Stimulated activated CD8-positive, alpha-beta memory T cell treated with anti-CD3 and anti-CD28 coated beads, Interleukin-12 subunit alpha, Interleukin-12 subunit beta, amount 100 ng/mL, for 1 hour (primary cell): ENCODE measurements at regions not wholly inside any gene's neighbourhood (a gene's known extent, or its start where the extent isn't known, plus 50 kb on each side); places are given as distances from the start of the nearest gene placed in this dataset.
"Not testable (repeated sequence)": the region's sequence is repeated elsewhere in the genome, so short reads cannot be mapped to it uniquely, and the experiment has no call there.

ENCODE experiments used
- DNase-seq: peaks from one replicate; pipeline ENCODE4 v3.0.0-alpha.2; 2020; ENCODE audit warnings: low read depth

DNA sequence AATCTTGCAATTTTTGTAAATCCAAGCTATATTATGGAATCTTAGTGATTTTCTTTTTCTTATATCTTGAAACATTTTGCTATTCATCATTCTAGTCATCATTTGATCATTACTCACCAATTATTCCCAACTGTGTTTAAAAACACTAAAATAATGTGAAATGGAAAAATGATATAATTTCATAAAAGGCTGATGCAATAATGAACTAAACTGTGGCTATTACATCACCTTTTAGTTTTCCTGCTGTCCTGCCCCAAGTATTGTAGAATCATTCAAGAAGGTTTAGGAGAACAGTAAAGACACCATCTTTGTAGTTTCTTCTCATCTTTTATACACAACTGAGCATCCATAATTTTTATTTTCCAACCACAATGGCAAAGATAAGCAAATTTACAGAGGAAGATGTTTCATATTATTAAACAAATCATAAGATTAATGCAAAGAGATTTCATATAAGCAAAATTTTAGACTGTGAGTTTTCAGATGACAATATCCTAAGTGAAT lies 431.0 kb upstream of the SLC30A5 start:
- no peak for DNase-seq

- DNase-seq, result no peak
These were observed 423.8 kb upstream of the SLC30A5 start for GRCh38 chr5:68669864-68670575.

DNA sequence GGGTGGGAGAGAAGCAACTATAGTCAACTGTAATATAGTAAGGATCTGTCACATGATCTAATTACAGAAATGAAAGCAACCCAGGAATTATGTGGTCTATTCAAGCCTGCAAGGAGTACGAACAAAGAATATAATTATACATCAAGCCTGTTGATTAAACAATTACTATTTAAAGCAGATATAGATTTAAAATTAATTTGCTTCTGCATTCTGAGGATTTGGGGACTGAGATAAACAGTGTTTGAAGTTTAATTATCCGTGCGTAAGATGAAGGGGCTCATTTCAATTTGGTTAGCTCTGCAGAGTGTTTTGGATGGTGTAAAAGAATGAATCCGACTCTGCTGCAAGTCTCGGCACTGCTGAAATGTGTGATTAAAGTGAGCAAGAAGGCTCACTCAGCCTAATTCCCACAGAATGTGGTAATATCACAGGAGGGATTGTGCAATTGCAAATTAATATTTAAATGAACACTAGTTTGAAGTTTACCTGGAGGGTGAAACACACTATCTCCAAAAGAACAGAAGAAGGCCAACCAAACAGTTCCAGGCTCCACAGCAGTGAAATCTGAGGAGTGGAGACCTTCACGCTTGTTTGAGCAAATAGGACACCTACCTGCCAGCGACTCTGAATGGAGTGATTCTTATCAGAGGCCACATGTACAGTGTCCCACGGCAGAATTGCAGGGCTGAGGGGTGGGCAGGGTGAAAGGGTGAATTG lies 420.6 kb upstream of the SLC30A5 start:
- no peak for DNase-seq

GRCh38 chr5:68673823-68674180 lies 420.0 kb upstream of the SLC30A5 start:
- no peak for DNase-seq

GRCh38 chr5:68679041-68679440 lies 414.8 kb upstream of the SLC30A5 start:
- no peak for DNase-seq

DNA sequence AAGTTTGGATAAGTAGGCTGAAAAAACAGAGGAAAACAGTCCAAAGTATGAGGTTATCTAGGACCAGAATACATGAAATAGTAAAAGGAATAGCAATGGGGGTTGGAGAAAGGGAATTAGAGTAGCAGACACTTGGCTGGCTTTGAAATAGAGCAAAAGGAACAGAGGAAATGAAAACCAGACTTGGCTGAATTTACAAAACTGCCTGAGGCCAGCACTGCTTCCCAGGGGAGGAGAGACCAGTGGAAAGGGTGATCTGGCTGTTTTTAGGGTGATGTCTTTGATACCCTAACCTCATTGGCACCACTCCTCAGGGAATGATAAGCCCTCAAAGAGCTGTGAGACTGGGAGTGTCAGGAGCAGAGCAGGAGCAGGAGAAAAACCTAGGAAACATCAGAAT lies 413.4 kb upstream of the SLC30A5 start:
- DNase-seq, result no peak

GRCh38 chr5:68681929-68682328 lies 411.9 kb upstream of the SLC30A5 start:
- no peak for DNase-seq

GRCh38 chr5:68682400-68683160 lies 411.2 kb upstream of the SLC30A5 start:
- no peak for DNase-seq

DNA sequence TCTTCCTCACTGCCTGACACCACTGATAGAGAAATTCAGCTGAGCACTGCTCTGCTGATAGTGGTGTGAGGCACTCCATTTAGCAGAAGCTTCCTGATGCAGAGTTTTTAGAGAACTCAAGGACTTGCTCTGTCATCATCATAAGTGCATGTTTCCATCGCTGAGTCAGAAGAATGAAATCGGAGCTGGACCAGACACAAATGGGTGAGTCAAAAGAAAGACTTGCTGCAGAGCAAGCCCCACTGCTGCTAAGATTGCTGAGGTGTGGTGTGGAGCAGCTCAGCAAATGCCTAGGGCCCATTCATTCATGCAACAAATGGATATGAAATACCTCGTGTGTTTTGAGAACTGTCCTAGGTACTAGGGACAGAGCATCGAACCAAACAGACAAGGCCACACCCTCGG lies 410.2 kb upstream of the SLC30A5 start:
- DNase-seq, result no peak

GRCh38 chr5:68685863-68686262 lies 408.0 kb upstream of the SLC30A5 start:
- DNase-seq, result no peak

DNA sequence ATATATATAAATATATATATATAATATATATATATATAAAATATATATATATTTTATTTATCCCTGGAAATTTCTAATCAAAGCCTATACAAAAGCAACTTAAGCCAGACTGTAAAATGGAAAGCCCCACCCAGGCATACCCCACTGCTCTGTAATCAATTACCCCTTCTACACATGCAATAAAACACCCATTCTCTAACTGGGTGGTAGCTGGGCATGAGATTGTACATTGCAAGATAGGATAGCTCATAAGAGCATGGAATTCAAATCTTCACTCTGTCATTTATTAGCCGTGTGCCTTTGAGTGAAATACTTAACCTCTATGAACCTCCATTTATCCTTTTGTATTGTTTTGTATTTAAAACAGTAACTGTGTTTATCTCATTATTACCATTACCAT lies 405.3 kb upstream of the SLC30A5 start:
- DNase-seq, result no peak

- DNase-seq, result no peak
These were observed 404.8 kb upstream of the SLC30A5 start for GRCh38 chr5:68689010-68689409.

DNA sequence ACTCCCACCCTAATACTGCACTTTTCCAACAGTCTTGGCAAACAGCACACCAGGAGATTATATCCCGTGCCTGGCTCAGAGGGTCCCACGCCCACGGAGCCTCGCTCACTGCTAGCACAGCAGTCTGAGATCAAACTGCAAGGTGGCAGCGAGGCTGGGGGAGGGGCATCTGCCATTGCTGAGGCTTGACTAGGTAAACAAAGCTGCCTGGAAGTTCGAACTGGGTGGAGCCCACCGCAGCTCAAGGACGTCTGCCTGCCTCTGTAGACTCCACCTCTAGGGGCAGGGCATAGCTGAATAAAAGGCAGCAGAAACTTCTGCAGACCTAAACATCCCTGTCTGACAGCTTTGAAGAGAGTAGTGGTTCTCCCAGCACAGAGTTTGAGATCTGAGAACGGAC lies 401.9 kb upstream of the SLC30A5 start:
- DNase-seq, result not testable (repeated sequence)

- DNase-seq, result no peak
These were observed 395.5 kb upstream of the SLC30A5 start for GRCh38 chr5:68698025-68698940.

GRCh38 chr5:68699966-68700365 lies 393.8 kb upstream of the SLC30A5 start:
- DNase-seq, result no peak

DNA sequence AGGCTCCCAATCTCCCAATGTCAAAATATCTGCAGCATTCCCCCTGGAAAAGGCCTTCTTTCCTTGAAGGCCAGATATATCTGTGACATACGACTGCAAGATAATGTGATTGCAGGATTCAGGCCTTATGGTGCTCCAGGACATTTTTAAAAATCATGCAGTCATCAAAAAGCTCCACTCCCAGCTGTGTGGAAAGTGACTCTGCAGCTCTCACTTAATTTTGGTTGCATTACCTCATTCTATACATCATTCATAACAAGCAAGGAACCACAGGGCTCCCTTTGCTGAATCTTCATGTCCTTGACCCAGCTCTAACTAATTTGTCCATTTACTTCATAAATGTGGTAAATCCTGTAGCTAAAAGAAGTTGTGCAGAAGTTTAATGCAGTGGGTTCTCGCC lies 386.2 kb upstream of the SLC30A5 start:
- no peak for DNase-seq

DNA sequence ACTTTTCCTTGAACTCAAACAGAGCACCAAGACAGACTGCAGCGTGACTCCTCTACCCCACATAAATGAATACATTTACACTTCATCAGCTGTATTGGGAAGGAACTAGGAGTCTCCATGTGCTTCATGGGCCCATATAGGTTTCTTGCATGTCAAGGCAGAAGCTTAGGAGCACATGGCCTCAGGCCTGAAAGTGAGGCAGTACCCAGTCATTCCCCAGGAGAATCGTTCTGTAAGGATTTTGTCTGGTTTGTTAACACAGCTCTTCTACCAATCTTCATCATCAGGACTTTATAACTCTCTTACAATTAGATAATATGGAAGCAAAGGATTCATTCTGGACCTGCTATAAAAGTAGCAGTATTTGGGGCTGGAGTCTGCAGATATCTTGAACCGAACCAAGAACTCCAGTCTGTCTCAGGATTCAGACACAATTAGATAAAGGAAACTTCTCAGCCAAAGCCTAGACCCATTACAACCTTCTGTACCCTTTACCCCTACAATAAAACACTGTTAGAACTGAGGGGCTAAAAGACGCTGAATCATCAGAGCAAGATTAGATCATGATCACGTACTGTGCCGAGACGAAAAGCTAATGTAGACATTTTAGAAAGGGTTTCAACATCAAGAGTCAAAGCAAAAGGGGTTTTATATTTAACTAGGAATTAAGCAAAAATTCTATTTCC lies 385.5 kb upstream of the SLC30A5 start:
- DNase-seq, result no peak

DNA sequence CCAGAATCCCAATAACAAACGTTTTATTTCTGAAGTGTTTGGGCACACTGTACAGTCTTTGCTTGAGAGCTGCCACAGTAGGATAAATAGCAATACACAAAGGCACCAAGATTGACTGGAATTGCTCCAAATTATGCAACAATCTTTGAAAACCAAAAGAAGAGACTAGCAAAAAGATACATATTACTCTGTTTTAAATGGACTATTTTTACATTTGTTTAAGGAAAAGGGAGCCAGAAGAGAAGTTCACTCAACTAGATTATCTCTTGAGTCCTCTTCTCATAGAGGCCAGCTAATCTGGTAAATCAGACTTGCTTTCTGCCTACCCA lies 385.0 kb upstream of the SLC30A5 start:
- DNase-seq, result no peak

DNA sequence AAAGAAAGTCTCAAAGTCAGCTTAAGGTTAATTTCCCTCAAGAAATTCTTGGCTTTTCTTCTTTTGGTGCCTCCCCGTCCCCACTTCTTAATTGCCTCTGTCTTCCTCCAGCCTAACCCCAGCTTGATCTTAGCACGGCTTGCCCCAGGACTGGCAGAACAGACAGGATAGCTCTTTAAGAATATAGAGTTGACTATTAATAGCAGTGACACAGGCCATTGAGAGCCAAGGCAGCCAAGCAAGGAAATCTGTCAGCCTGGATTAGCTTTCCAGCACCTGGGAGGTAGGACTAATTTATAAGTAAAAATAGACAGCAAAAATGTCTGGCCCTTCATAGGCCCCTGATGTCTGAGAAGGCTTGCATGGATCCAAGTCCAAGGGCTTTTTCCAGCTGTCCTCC lies 384.6 kb upstream of the SLC30A5 start:
- no peak for DNase-seq

- DNase-seq, result no peak
These were observed 383.3 kb upstream of the SLC30A5 start for GRCh38 chr5:68710514-68710913.
